Lung (tissue), 11 donors: ENCODE measurements at regions not wholly inside any gene's neighbourhood (a gene's known extent, or its start where the extent isn't known, plus 50 kb on each side); places are given as distances from the start of the nearest gene placed in this dataset.

Source experiments
- ATAC-seq: fragments of 200-7000 bp; cut with Tn5 transposase; one replicate; pipeline ENCODE4 v1.9.1; 2020; ENCODE audit warnings: moderate number of reproducible peaks; ENCODE audit not compliant: insufficient read depth, low FRiP score
- DNase-seq, 3 donors: peaks; one replicate each; pipeline ENCODE4 v3.0.0-alpha.2; 2013 to 2017
- H3K27ac ChIP-seq, 2 donors: one replicate each; pipeline ENCODE4 v1.5.1; 2013; ENCODE audit warnings: mild to moderate bottlenecking in 2 of 2, moderate library complexity in 2 of 2, control low read depth in 1 of 2, inconsistent platforms in 1 of 2, low read depth in 1 of 2, low read length in 1 of 2
- H3K27me3 ChIP-seq, 3 donors: one replicate each; pipeline ENCODE4 v1.5.1; 2013; ENCODE audit warnings: low read length in 2 of 3; ENCODE audit not compliant: control insufficient read depth in 3 of 3, insufficient read depth in 3 of 3
- H3K36me3 ChIP-seq, 4 donors: one replicate each; pipeline ENCODE4 v1.5.1; 2013; ENCODE audit warnings: low read length in 4 of 4, mild to moderate bottlenecking in 1 of 4, moderate library complexity in 1 of 4; ENCODE audit not compliant: control insufficient read depth in 4 of 4, insufficient read depth in 4 of 4
- H3K4me1 ChIP-seq, 5 donors: one replicate each; pipeline ENCODE4 v1.5.1; 2013; ENCODE audit warnings: low read length in 5 of 5, mild to moderate bottlenecking in 2 of 5, moderate library complexity in 1 of 5; ENCODE audit not compliant: control insufficient read depth in 5 of 5, insufficient read depth in 5 of 5
- H3K4me3 ChIP-seq: one replicate; pipeline ENCODE4 v1.5.1; 2013; ENCODE audit warnings: mild to moderate bottlenecking, control low read depth, moderate library complexity
- H3K9ac ChIP-seq, 2 donors: one replicate each; pipeline ENCODE4 v1.5.1; 2013; ENCODE audit warnings: low read length in 2 of 2, control low read depth in 1 of 2; ENCODE audit not compliant: insufficient read depth in 1 of 2
- H3K9me3 ChIP-seq, 4 donors: one replicate each; pipeline ENCODE4 v1.5.1; 2013; ENCODE audit warnings: low read length in 3 of 4, mild to moderate bottlenecking in 1 of 4, moderate library complexity in 1 of 4; ENCODE audit not compliant: control insufficient read depth in 4 of 4, insufficient read depth in 3 of 4
- WGBS, 2 donors: extraction: QIAGEN DNeasy Blood & Tissue Kit; methylation state at CpG; one replicate each; pipeline ENCODE4 v1.1.7; 2013; 5-methylcytosine and 5-hydroxymethylcytosine counted together
- TF ChIP-seq, protein P1 (sequence below): IDR thresholded peaks from 2 replicates; pipeline ENCODE4 v1.5.1; 2012; ENCODE audit warnings: mild to moderate bottlenecking; ENCODE audit errors: control extremely low read depth, extremely low read depth
- donor health status: control.
- donor health status: control.
- donor health status: Bipolar disorder and iron deficiency.
- donor health status: healthy.
- donor health status: DM: yes; HTN: yes; CAD: no.

DNA sequence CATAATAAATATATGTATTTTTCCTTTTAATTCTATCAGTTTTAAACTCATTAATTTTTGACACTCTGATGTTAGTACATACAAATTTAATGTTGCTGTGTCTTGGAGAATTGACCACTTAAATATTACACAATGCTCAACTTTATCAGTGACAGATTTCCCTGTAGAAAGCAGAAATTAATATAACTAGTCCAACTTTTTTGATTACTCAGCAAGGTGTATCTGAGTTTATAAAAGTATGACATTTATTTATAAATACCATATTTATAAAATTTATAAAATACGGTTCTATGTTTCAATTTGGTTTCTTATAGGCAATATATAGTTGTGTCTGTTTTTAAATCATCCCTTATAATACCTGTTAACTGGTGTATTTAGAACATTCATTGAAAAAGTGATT lies 350.0 kb upstream of the EYS start:
- TF ChIP-seq, protein P1, sequence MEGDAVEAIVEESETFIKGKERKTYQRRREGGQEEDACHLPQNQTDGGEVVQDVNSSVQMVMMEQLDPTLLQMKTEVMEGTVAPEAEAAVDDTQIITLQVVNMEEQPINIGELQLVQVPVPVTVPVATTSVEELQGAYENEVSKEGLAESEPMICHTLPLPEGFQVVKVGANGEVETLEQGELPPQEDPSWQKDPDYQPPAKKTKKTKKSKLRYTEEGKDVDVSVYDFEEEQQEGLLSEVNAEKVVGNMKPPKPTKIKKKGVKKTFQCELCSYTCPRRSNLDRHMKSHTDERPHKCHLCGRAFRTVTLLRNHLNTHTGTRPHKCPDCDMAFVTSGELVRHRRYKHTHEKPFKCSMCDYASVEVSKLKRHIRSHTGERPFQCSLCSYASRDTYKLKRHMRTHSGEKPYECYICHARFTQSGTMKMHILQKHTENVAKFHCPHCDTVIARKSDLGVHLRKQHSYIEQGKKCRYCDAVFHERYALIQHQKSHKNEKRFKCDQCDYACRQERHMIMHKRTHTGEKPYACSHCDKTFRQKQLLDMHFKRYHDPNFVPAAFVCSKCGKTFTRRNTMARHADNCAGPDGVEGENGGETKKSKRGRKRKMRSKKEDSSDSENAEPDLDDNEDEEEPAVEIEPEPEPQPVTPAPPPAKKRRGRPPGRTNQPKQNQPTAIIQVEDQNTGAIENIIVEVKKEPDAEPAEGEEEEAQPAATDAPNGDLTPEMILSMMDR: no peak
- ATAC-seq: no peak
- no peaks in the 10 kb centered on the region for H3K36me3 ChIP-seq

DNA sequence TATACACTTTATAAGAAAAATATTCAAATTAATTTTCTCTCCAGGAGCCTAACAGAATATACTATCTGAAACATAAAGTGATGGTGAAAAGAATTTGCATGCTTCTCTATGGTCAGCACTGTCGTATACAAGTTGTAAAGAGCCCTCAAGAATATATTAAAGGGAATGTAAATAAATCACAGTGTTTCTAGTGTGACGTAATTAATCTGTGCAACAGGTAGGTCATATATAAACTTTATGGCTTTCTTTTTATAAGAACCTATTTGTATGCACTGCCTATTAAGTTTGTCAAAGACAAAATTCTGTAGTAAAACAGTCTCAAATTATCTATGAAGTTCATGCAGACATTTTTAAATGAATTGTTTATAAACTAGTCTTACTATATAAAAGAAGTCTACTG lies 347.9 kb upstream of the EYS start:
- no peak overlapping the region for H3K27ac ChIP-seq
- H3K4me1 ChIP-seq: no peaks in the 10 kb centered on the region
- ATAC-seq: no peak
- H3K36me3 ChIP-seq: no peaks in the 10 kb centered on the region
- no peaks in the 10 kb centered on the region for H3K27me3 ChIP-seq
- TF ChIP-seq, protein P1: no peak
- H3K9me3 ChIP-seq: no peaks in the 10 kb centered on the region
- 77 to 78% methylated on average over 2 of the region's 2 CpGs for WGBS, 2 donors
- no peak overlapping the region for H3K9ac ChIP-seq
- no peak overlapping the region for H3K4me3 ChIP-seq
- DNase-seq: no peak

More for the DNA sequence above, 350.0 kb upstream of the EYS start:
- no peak overlapping the region for H3K27ac ChIP-seq
- WGBS, 2 donors: 84 to 92% methylated on average over 1 of the region's 1 CpG
- no peak for DNase-seq
- H3K4me1 ChIP-seq: no peaks in the 10 kb centered on the region
- H3K27me3 ChIP-seq: no peaks in the 10 kb centered on the region
- no peak overlapping the region for H3K4me3 ChIP-seq
- H3K9ac ChIP-seq: no peak overlapping the region
- H3K9me3 ChIP-seq: no peaks in the 10 kb centered on the region

DNA sequence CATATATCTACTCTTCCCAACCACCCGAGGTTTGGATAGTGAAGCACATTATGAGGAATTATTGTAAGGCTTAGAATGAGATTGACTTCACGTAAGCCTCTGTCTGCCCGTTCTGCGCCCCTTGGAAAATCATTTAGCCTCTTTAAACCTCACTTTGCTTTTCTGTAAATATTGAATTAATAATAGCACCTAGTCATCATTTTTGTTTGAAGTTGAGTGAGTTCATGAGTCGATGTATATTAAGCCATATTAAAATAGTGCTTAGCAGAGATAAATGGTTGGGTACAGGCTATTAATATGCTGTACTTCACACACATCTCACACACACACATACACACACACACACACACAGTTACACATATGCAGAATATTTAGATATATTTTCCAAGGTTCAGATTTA lies 344.8 kb upstream of the EYS start:
- Histone ChIP-seq H3K9ac (no peak overlapping the region), H3K36me3 (no peaks in the 10 kb centered on the region), H3K4me3 (no peak overlapping the region), H3K27ac (no peak overlapping the region), H3K27me3 (no peaks in the 10 kb centered on the region), H3K9me3 (no peaks in the 10 kb centered on the region), H3K4me1 (no peaks in the 10 kb centered on the region)
- 81 to 84% methylated on average over 5 of the region's 5 CpGs for WGBS, 2 donors
- ATAC-seq (no peak), DNase-seq (no peak)
- TF ChIP-seq, protein P1: no peak
